SK-N-SH (cell line): ENCODE measurements at regions not wholly inside any gene's neighbourhood (a gene's known extent, or its start where the extent isn't known, plus 50 kb on each side); places are given as distances from the start of the nearest gene placed in this dataset.
"Not testable (repeated sequence)": the region's sequence is repeated elsewhere in the genome, so short reads cannot be mapped to it uniquely, and the experiment has no call there.

ENCODE experiments used
- CTCF ChIA-PET: fragments of 300-600, 350-600 bp; formaldehyde crosslinking; extraction: SDS; loops from one replicate; lab custom pipeline; 2021; lab: Yijun Ruan, JAX
- POLR2A ChIA-PET: fragments of 350-600 bp; sonication (Branson Sonifier 250); formaldehyde crosslinking; extraction: SDS; loops from one replicate; lab custom pipeline; 2020; ENCODE audit warnings: antibody characterized with exemption, inconsistent platforms; lab: Yijun Ruan, JAX
- DNase-seq: peaks from one replicate; pipeline ENCODE4 v3.0.0; 2012
- H2AFZ ChIP-seq: fragments of 200-600 bp; sonication (generic); 2 replicates; pipeline ENCODE4 v1.8.1; 2016; ENCODE audit warnings: antibody characterized with exemption, mild to moderate bottlenecking, low read depth
- H3F3A ChIP-seq: fragments of 200-600 bp; sonication (generic); replicated peaks from 2 replicates; pipeline ENCODE3; 2016; ENCODE audit warnings: antibody characterized with exemption, mild to moderate bottlenecking; ENCODE audit not compliant: insufficient read depth
- H3K27ac ChIP-seq, 2 experiments: fragments of 200-500 bp in 1 of 2; fragments of 200-600 bp in 1 of 2; sonication (Bioruptor generic) in 1 of 2; sonication (generic), shearing (Covaris generic) in 1 of 2; 2 replicates each; pipeline versions ENCODE4 v1.5.1 to v1.6.1; 2014 to 2016; ENCODE audit warnings: low read depth in 2 of 2, inconsistent platforms in 1 of 2, low read length in 1 of 2, mild to moderate bottlenecking in 1 of 2, mixed read lengths in 1 of 2
- H3K27me3 ChIP-seq: fragments of 200-600 bp; sonication (generic), shearing (Covaris generic); 2 replicates; pipeline ENCODE4 v1.6.1; 2016; ENCODE audit warnings: mixed run types; ENCODE audit not compliant: insufficient read depth
- H3K36me3 ChIP-seq, 2 experiments: fragments of 200-500 bp in 1 of 2; fragments of 200-600 bp in 1 of 2; sonication (Bioruptor generic) in 1 of 2; sonication (generic) in 1 of 2; replicated peaks in 1 of 2; 2 replicates each; pipeline versions ENCODE3 to v1.5.1; 2014 to 2016; ENCODE audit warnings: low read length in 1 of 2, mild to moderate bottlenecking in 1 of 2; ENCODE audit not compliant: insufficient read depth in 2 of 2, control insufficient read depth in 1 of 2
- H3K4me1 ChIP-seq, 2 experiments: fragments of 200-500 bp in 1 of 2; fragments of 200-600 bp in 1 of 2; sonication (Bioruptor generic) in 1 of 2; sonication (generic), shearing (Covaris generic) in 1 of 2; 2 replicates each; pipeline versions ENCODE4 v1.5.1 to v1.6.1; 2014 to 2016; ENCODE audit warnings: low read depth in 1 of 2, low read length in 1 of 2, mixed run types in 1 of 2; ENCODE audit not compliant: insufficient read depth in 2 of 2, control insufficient read depth in 1 of 2
- H3K4me2 ChIP-seq: fragments of 200-600 bp; sonication (generic), shearing (Covaris generic); 2 replicates; pipeline ENCODE4 v1.6.1; 2017; ENCODE audit warnings: mixed run types
- H3K4me3 ChIP-seq, 2 experiments: fragments of 200-500 bp in 1 of 2; fragments of 200-600 bp in 1 of 2; sonication (Bioruptor generic) in 1 of 2; sonication (generic), shearing (Covaris generic) in 1 of 2; 2 replicates each; pipeline versions ENCODE4 v1.5.1 to v1.8.1; 2014 to 2016; ENCODE audit warnings: low read depth in 2 of 2, inconsistent platforms in 1 of 2, low read length in 1 of 2, mild to moderate bottlenecking in 1 of 2, mixed read lengths in 1 of 2, moderate library complexity in 1 of 2
- H3K79me2 ChIP-seq: fragments of 200-600 bp; sonication (generic); 2 replicates; pipeline ENCODE4 v1.8.1; 2017; ENCODE audit warnings: mild to moderate bottlenecking; ENCODE audit not compliant: insufficient read depth
- H3K9ac ChIP-seq: fragments of 200-600 bp; sonication (generic); 2 replicates; pipeline ENCODE4 v1.6.1; 2017; ENCODE audit warnings: mixed run types
- H3K9me2 ChIP-seq: fragments of 200-600 bp; sonication (generic); 2 replicates; pipeline ENCODE4 v1.6.1; 2017; ENCODE audit warnings: mixed run types
- H3K9me3 ChIP-seq: fragments of 200-600 bp; sonication (generic); 2 replicates; pipeline ENCODE4 v1.6.1; 2017; ENCODE audit warnings: mixed run types, mild to moderate bottlenecking, moderate library complexity
- H4K20me1 ChIP-seq: fragments of 200-600 bp; sonication (generic); 2 replicates; pipeline ENCODE4 v1.6.1; 2017; ENCODE audit warnings: mild to moderate bottlenecking, mixed run types; ENCODE audit not compliant: insufficient read depth
- EP300 ChIP-seq, 2 experiments: IDR thresholded peaks; 2 replicates each; pipeline versions ENCODE4 v1.4.0 to v1.6.1; 2012; ENCODE audit warnings: borderline replicate concordance in 1 of 2, low read depth in 1 of 2, low read length in 1 of 2
- FOXJ3 ChIP-seq: sonication (generic); formaldehyde crosslinking; IDR thresholded peaks from 2 replicates; pipeline ENCODE4 v1.5.1; 2020; ENCODE audit warnings: mild to moderate bottlenecking, missing genetic modification reagents
- GATA2 ChIP-seq: sonication (generic); formaldehyde crosslinking; IDR thresholded peaks from 2 replicates; pipeline ENCODE4 v1.5.0; 2020; ENCODE audit warnings: mild to moderate bottlenecking, missing genetic modification reagents
- MAX ChIP-seq: IDR thresholded peaks from 2 replicates; pipeline ENCODE4 v1.4.0; 2012; ENCODE audit warnings: low read depth
- MEF2A ChIP-seq: IDR thresholded peaks from 2 replicates; pipeline ENCODE4 v1.4.0; 2012; ENCODE audit warnings: low read depth, borderline replicate concordance
- MXI1 ChIP-seq: IDR thresholded peaks from 2 replicates; pipeline ENCODE4 v1.6.1; 2012; ENCODE audit warnings: mild to moderate bottlenecking, low read depth, low read length, improper control_type of control experiment
- NRF1 ChIP-seq: IDR thresholded peaks from 2 replicates; pipeline ENCODE4 v1.6.1; 2012; ENCODE audit warnings: low read depth, mild to moderate bottlenecking, low read length
- POLR2AphosphoS5 ChIP-seq: IDR thresholded peaks from 2 replicates; pipeline ENCODE4 v1.6.1; 2012; ENCODE audit warnings: low read depth, low read length
- RAD21 ChIP-seq: IDR thresholded peaks from 2 replicates; pipeline ENCODE4 v1.6.1; 2012; ENCODE audit warnings: mild to moderate bottlenecking, low read length
- REST ChIP-seq: IDR thresholded peaks from 2 replicates; pipeline ENCODE4 v1.6.1; 2012; ENCODE audit warnings: mild to moderate bottlenecking, low read depth, low read length, moderate library complexity
- RFX5 ChIP-seq: IDR thresholded peaks from 2 replicates; pipeline ENCODE4 v1.6.1; 2012; ENCODE audit warnings: mild to moderate bottlenecking, improper control_type of control experiment, low read length
- RXRA ChIP-seq: IDR thresholded peaks from 2 replicates; pipeline ENCODE4 v1.4.0; 2012; ENCODE audit warnings: low read depth, mild to moderate bottlenecking, borderline replicate concordance
- USF1 ChIP-seq: IDR thresholded peaks from 2 replicates; pipeline ENCODE4 v1.4.0; 2012; ENCODE audit warnings: low read depth, borderline replicate concordance
- WGBS: methylation state at CpG from one replicate; pipeline ENCODE4 v1.1.6; 2017; ENCODE audit warnings: low lambda C conversion rate; 5-methylcytosine and 5-hydroxymethylcytosine counted together

- ChIA-PET CTCF (no interaction called here), POLR2A (no interaction called here)
- H3K27me3 ChIP-seq, result no peaks in the 10 kb centered on the region
- H2AFZ ChIP-seq, result no peak overlapping the region
- H3K4me2 ChIP-seq, result no peak overlapping the region
- no peaks in the 10 kb centered on the region for H3K36me3 ChIP-seq
- DNase-seq, result no peak
- H3K27ac ChIP-seq, result no peak overlapping the region
- H4K20me1 ChIP-seq, result no peaks in the 10 kb centered on the region
- H3F3A ChIP-seq, result no peaks in the 10 kb centered on the region
- peaks cover 0 to 3% of the 10 kb centered on the region in 2 experiments; a peak in 1 of 4 replicates for H3K4me1 ChIP-seq
- no peaks in the 10 kb centered on the region for H3K9me2 ChIP-seq
- H3K4me3 ChIP-seq, result no peak overlapping the region
- no peak for TF ChIP-seq RFX5
- no peak for TF ChIP-seq MEF2A
- no peak for TF ChIP-seq NRF1
- TF ChIP-seq EP300 (IDR thresholded peaks at IDR 0.05; ENCODE audit: borderline replicate concordance in 1 of 2, low read depth in 1 of 2, low read length in 1 of 2), result no peak
- no peak for TF ChIP-seq POLR2AphosphoS5
- no peaks in the 10 kb centered on the region for H3K9me3 ChIP-seq
- WGBS, result 21% methylated on average over 3 of the region's 3 CpGs
- H3K9ac ChIP-seq, result no peak overlapping the region
- H3K79me2 ChIP-seq, result no peaks in the 10 kb centered on the region
Measured at GRCh38 chr9:119873877-119874276, 504.6 kb upstream of the BRINP1 start.

GRCh38 chr9:119870251-119870650 lies 501.0 kb upstream of the BRINP1 start:
- H3K79me2 ChIP-seq, H3K4me2 ChIP-seq, H3K4me1 ChIP-seq, H4K20me1 ChIP-seq, H3K4me3 ChIP-seq, H3K9me2 ChIP-seq, CTCF ChIA-PET, H2AFZ ChIP-seq, H3K9ac ChIP-seq, POLR2A ChIA-PET, H3K9me3 ChIP-seq, H3F3A ChIP-seq, DNase-seq, H3K36me3 ChIP-seq, H3K27me3 ChIP-seq, H3K27ac ChIP-seq: not testable (repeated sequence)
- 20% methylated on average over 1 of the region's 26 CpGs for WGBS

GRCh38 chr9:119868694-119869093 lies 499.5 kb upstream of the BRINP1 start:
- Histone ChIP-seq H3F3A (no peaks in the 10 kb centered on the region), H3K27me3 (no peaks in the 10 kb centered on the region), H3K4me2 (no peak overlapping the region), H3K9me2 (no peaks in the 10 kb centered on the region), H3K9ac (no peak overlapping the region), H3K36me3 (no peaks in the 10 kb centered on the region), H3K4me3 (no peak overlapping the region), H3K79me2 (no peaks in the 10 kb centered on the region), H3K9me3 (no peaks in the 10 kb centered on the region), H2AFZ (no peak overlapping the region), H3K4me1 (peaks cover 0 to 8% of the 10 kb centered on the region in 2 experiments; a peak in 1 of 4 replicates), H4K20me1 (no peaks in the 10 kb centered on the region), H3K27ac (peak overlapping the region in 1 of 2 experiments; percentile 51; a peak in 2 of 4 replicates)
- WGBS, result 3% methylated on average over 5 of the region's 5 CpGs
- ChIA-PET POLR2A (no interaction called here), CTCF (interaction anchor here (1.3 kb wide), 1 partner anchor 312 kb away, joined by 3 read pairs; no protein-coding TSS in a partner anchor)
- TF ChIP-seq GATA2 (CRISPR knock-in tag) (peak; percentile 89), USF1 (no peak), RXRA (no peak), FOXJ3 (peak; percentile 63; the same call in 1 of the 2 replicates), REST (no peak), MAX (no peak), RAD21 (no peak), MXI1 (peak; percentile 61; the same call in 1 of the 2 replicates)
- peak; percentile 68 for DNase-seq
